ENCODE measurements at regions not wholly inside any gene's neighbourhood (a gene's known extent, or its start where the extent isn't known, plus 50 kb on each side); places are given as distances from the start of the nearest gene placed in this dataset.

DNA sequence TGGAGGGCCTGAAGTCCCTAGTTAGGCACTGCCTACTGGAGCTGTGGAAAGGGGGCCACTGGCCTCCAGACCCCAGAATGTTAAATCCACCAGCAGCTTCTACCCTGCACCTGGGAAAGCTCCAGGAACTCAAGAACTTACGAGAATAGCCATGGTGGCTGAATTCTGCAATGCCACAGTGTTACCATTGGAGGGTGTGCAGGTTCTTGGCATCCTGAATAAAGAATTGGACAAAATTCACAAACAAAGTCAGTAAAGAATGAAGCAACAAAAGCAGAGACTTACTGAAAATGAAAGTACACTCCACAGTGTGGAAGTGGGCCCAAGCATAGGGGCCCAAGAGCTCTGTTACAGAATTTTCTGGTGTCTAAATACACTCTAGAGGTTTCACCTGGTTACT, 107.0 kb downstream of the PRDM9 start:
- H3K9me3 ChIP-seq (ENCODE audit: control insufficient read depth, insufficient read depth, low read length): no peaks in the 10 kb centered on the region
- no peaks in the 10 kb centered on the region for H3K27me3 ChIP-seq (ENCODE audit: control insufficient read depth, low read length)
- no peaks in the 10 kb centered on the region for H3K79me2 ChIP-seq (ENCODE audit: control insufficient read depth, low read length)
- H3K27ac ChIP-seq (ENCODE audit: low read depth, low read length): no peak overlapping the region
- H3F3A ChIP-seq (ENCODE audit: control insufficient read depth, insufficient read depth): no peaks in the 10 kb centered on the region
- H4K20me1 ChIP-seq (ENCODE audit: control insufficient read depth, insufficient read depth, low read depth, low read length): no peaks in the 10 kb centered on the region
- H3K36me3 ChIP-seq (ENCODE audit: control insufficient read depth, low read length): no peaks in the 10 kb centered on the region
- no peak overlapping the region for H3K4me3 ChIP-seq (ENCODE audit: low read length)
- TF ChIP-seq, protein P1, sequence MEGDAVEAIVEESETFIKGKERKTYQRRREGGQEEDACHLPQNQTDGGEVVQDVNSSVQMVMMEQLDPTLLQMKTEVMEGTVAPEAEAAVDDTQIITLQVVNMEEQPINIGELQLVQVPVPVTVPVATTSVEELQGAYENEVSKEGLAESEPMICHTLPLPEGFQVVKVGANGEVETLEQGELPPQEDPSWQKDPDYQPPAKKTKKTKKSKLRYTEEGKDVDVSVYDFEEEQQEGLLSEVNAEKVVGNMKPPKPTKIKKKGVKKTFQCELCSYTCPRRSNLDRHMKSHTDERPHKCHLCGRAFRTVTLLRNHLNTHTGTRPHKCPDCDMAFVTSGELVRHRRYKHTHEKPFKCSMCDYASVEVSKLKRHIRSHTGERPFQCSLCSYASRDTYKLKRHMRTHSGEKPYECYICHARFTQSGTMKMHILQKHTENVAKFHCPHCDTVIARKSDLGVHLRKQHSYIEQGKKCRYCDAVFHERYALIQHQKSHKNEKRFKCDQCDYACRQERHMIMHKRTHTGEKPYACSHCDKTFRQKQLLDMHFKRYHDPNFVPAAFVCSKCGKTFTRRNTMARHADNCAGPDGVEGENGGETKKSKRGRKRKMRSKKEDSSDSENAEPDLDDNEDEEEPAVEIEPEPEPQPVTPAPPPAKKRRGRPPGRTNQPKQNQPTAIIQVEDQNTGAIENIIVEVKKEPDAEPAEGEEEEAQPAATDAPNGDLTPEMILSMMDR (IDR thresholded peaks at IDR 0.05; ENCODE audit: low read depth, low read length, poor library complexity, severe bottlenecking): no peak
- TF ChIP-seq EZH2phosphoT487 (IDR thresholded peaks at IDR 0.05; ENCODE audit: borderline replicate concordance, low read length): no peak
- no peaks in the 10 kb centered on the region for H3K4me1 ChIP-seq (ENCODE audit: control insufficient read depth, low read length)
- H3K9me2 ChIP-seq (replicated peaks; ENCODE audit: control insufficient read depth, low read length): no peaks in the 10 kb centered on the region
- H3K4me2 ChIP-seq (ENCODE audit: low read length): no peak overlapping the region

DNA sequence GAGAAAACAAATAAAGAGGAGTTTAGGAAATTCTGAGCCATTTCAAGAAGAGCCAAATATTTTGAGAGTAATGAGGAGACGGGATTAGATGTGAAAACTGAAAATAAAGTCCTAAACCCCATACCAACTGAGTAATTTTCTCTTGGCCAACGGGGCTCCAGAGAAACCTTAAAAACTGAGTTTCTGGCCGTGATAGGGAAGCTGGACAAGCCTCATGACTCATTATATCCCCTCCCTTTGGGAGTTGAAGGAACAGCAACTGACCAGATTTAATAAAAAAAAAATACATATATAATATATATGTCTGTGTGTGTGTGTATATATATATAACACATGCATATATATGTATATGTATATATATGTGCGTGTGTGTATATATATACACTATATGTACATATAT, 119.6 kb downstream of the PRDM9 start:
- no peak overlapping the region for H3K4me3 ChIP-seq (ENCODE audit: low read length)
- H4K20me1 ChIP-seq (ENCODE audit: control insufficient read depth, insufficient read depth, low read depth, low read length): no peaks in the 10 kb centered on the region
- H3K27me3 ChIP-seq (ENCODE audit: control insufficient read depth, low read length): no peaks in the 10 kb centered on the region
- H3F3A ChIP-seq (ENCODE audit: control insufficient read depth, insufficient read depth): no peaks in the 10 kb centered on the region
- no peaks in the 10 kb centered on the region for H3K9me2 ChIP-seq (replicated peaks; ENCODE audit: control insufficient read depth, low read length)
- no peaks in the 10 kb centered on the region for H3K36me3 ChIP-seq (ENCODE audit: control insufficient read depth, low read length)
- H3K4me1 ChIP-seq (ENCODE audit: control insufficient read depth, low read length): no peaks in the 10 kb centered on the region
- no peaks in the 10 kb centered on the region for H3K79me2 ChIP-seq (ENCODE audit: control insufficient read depth, low read length)
- H3K9me3 ChIP-seq (ENCODE audit: control insufficient read depth, insufficient read depth, low read length): no peaks in the 10 kb centered on the region
- TF ChIP-seq, protein P1 (IDR thresholded peaks at IDR 0.05; ENCODE audit: low read depth, low read length, poor library complexity, severe bottlenecking): no peak
- no peak for TF ChIP-seq EZH2phosphoT487 (IDR thresholded peaks at IDR 0.05; ENCODE audit: borderline replicate concordance, low read length)
- H3K4me2 ChIP-seq (ENCODE audit: low read length): no peak overlapping the region
- no peak overlapping the region for H3K27ac ChIP-seq (ENCODE audit: low read depth, low read length)

DNA sequence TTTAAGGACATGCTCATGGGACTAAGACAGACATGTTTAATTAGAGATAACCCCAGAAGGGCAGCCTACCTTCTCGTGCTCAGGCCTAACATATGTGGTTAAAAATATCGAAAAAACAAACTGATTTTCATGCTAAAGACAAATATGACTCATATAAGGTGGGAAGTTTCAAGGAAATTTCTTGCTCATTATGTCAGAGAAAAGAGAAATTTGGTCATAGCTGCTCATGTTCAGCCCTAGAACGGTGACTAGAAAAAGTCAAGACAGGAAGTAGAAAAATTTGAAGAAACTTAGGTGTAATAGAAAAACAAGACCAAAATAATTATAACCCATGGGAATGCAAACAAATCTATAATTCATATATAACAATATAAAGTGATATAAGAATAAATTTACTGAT, 120.6 kb downstream of the PRDM9 start:
- H3K4me1 ChIP-seq (ENCODE audit: control insufficient read depth, low read length): no peaks in the 10 kb centered on the region
- no peaks in the 10 kb centered on the region for H4K20me1 ChIP-seq (ENCODE audit: control insufficient read depth, insufficient read depth, low read depth, low read length)
- no peak overlapping the region for H3K4me2 ChIP-seq (ENCODE audit: low read length)
- H3K9me3 ChIP-seq (ENCODE audit: control insufficient read depth, insufficient read depth, low read length): no peaks in the 10 kb centered on the region
- H3K9me2 ChIP-seq (replicated peaks; ENCODE audit: control insufficient read depth, low read length): no peaks in the 10 kb centered on the region
- H3K27ac ChIP-seq (ENCODE audit: low read depth, low read length): no peak overlapping the region
- TF ChIP-seq, protein P1 (IDR thresholded peaks at IDR 0.05; ENCODE audit: low read depth, low read length, poor library complexity, severe bottlenecking): no peak
- TF ChIP-seq EZH2phosphoT487 (IDR thresholded peaks at IDR 0.05; ENCODE audit: borderline replicate concordance, low read length): no peak
- no peaks in the 10 kb centered on the region for H3K27me3 ChIP-seq (ENCODE audit: control insufficient read depth, low read length)
- no peaks in the 10 kb centered on the region for H3K79me2 ChIP-seq (ENCODE audit: control insufficient read depth, low read length)
- no peak overlapping the region for H3K4me3 ChIP-seq (ENCODE audit: low read length)
- no peaks in the 10 kb centered on the region for H3F3A ChIP-seq (ENCODE audit: control insufficient read depth, insufficient read depth)
- no peaks in the 10 kb centered on the region for H3K36me3 ChIP-seq (ENCODE audit: control insufficient read depth, low read length)

DNA sequence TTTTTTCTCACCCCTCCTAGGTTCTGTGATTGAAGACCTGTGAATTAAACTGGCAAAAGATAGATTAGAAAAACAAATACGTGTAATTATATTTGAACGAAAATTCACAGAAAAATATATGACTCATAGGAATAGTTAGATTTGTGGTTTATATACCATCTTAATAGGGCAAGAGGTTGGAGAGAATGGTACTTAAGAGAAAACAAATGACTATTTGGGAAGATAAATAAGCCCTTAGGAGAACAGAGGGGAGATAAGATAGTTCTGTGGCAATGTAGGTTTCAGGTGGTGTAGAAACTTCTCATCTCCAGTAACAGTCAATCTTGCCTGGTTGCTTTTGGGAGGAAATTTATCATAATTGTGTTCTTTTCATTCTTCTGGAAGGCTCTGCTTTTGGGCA, 122.0 kb downstream of the PRDM9 start:
- Histone ChIP-seq H3K4me1 (ENCODE audit: control insufficient read depth, low read length) (no peaks in the 10 kb centered on the region), H3K36me3 (ENCODE audit: control insufficient read depth, low read length) (no peaks in the 10 kb centered on the region), H3K27ac (ENCODE audit: low read depth, low read length) (no peak overlapping the region), H3K27me3 (ENCODE audit: control insufficient read depth, low read length) (no peaks in the 10 kb centered on the region), H3F3A (ENCODE audit: control insufficient read depth, insufficient read depth) (no peaks in the 10 kb centered on the region), H4K20me1 (ENCODE audit: control insufficient read depth, insufficient read depth, low read depth, low read length) (no peaks in the 10 kb centered on the region), H3K4me2 (ENCODE audit: low read length) (no peak overlapping the region), H3K4me3 (ENCODE audit: low read length) (no peak overlapping the region), H3K9me3 (ENCODE audit: control insufficient read depth, insufficient read depth, low read length) (no peaks in the 10 kb centered on the region), H3K79me2 (ENCODE audit: control insufficient read depth, low read length) (no peaks in the 10 kb centered on the region), H3K9me2 (replicated peaks; ENCODE audit: control insufficient read depth, low read length) (no peaks in the 10 kb centered on the region)
- no peak for TF ChIP-seq EZH2phosphoT487 (IDR thresholded peaks at IDR 0.05; ENCODE audit: borderline replicate concordance, low read length)
- TF ChIP-seq, protein P1 (IDR thresholded peaks at IDR 0.05; ENCODE audit: low read depth, low read length, poor library complexity, severe bottlenecking): no peak
